Gastrocnemius medialis (tissue), 4 donors: ENCODE measurements at regions not wholly inside any gene's neighbourhood (a gene's known extent, or its start where the extent isn't known, plus 50 kb on each side); places are given as distances from the start of the nearest gene placed in this dataset.

Experiments
- ATAC-seq, 2 donors: fragments of 150-250 bp; one replicate each; pipeline ENCODE4 v1.9.1; 2016
- DNase-seq, 2 donors: peaks; one replicate each; pipeline ENCODE4 v3.0.0-alpha.2; 2019
- H3K27ac ChIP-seq, 4 donors: fragments of 200-600 bp; sonication (generic); 1 replicate in 1 of 4; 2 replicates in 3 of 4; pipeline ENCODE4 v1.5.1; 2016 to 2018; ENCODE audit warnings: mild to moderate bottlenecking in 2 of 4, moderate library complexity in 1 of 4
- H3K27me3 ChIP-seq, 3 donors: fragments of 200-600 bp; sonication (generic) in 2 of 3; 1 replicate in 1 of 3; 2 replicates in 2 of 3; pipeline versions ENCODE4 v1.5.1 to v1.6.0; 2016 to 2019; ENCODE audit warnings: mild to moderate bottlenecking in 1 of 3, moderate library complexity in 1 of 3
- H3K36me3 ChIP-seq, 2 donors: fragments of 200-600 bp; sonication (generic) in 1 of 2; one replicate each; pipeline ENCODE4 v1.5.1; 2017 to 2018
- H3K4me1 ChIP-seq, 2 donors: fragments of 200-600 bp; sonication (generic) in 1 of 2; one replicate each; pipeline ENCODE4 v1.5.1; 2016 to 2017; ENCODE audit warnings: mild to moderate bottlenecking in 2 of 2
- H3K4me3 ChIP-seq, 4 donors: fragments of 200-600 bp; sonication (generic) in 3 of 4; 1 replicate in 1 of 4; 2 replicates in 3 of 4; pipeline ENCODE4 v1.5.1; 2016 to 2019; ENCODE audit warnings: mild to moderate bottlenecking in 2 of 4
- H3K9me3 ChIP-seq, 3 donors: fragments of 200-600 bp; sonication (generic) in 2 of 3; 1 replicate in 1 of 3; 2 replicates in 2 of 3; pipeline ENCODE4 v1.5.1; 2016 to 2019
- POLR2A ChIP-seq, 2 donors: fragments of 450-650 bp; IDR thresholded peaks; one replicate each; pipeline ENCODE4 v1.6.1; 2017; ENCODE audit warnings: antibody characterized with exemption in 2 of 2, mild to moderate bottlenecking in 2 of 2, moderate library complexity in 2 of 2
- in situ Hi-C, 4 donors: fragments of 200-750 bp; cut with MboI; loops; one replicate each; pipeline versions ENCODE4 v1.15.0 to v1.8.0; 2017; ENCODE audit warnings: low sequenced_read_pairs in 4 of 4
- intact Hi-C: fragments of 100-400 bp; cut with DNase I; formaldehyde crosslinking; loops from one replicate; pipeline ENCODE4 v1.15.1; 2023; ENCODE audit warnings: low total_unique reads
- TF ChIP-seq, protein P1 (sequence below), 5 experiments: fragments of 450-650 bp in 3 of 5; fragments of 200-600 bp in 2 of 5; sonication (generic) in 2 of 5; IDR thresholded peaks in 4 of 5; conservative IDR thresholded peaks in 1 of 5; 1 replicate in 4 of 5; 2 replicates in 1 of 5; pipeline ENCODE4 v1.5.1; 2016 to 2019; ENCODE audit warnings: antibody characterized with exemption in 5 of 5, mild to moderate bottlenecking in 3 of 5, moderate library complexity in 3 of 5

DNA sequence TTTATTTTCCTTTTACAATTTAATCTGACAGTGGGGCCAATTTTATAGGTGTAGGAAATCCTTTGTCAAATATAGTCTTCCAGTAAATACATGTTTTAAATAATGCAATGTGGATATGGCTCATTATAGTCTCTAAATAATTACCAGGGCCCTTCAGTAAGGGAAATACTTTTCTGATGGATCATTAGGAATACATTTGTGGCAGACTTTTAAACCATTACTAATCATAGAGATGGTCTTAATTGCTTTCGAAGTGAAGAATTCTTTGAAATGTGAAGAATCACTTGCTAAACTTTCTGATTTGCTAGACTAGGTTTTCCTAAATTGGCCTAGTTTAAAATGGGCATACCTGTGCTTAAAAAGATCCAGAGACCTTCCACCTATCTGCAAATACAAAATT, 105.6 kb upstream of the ELL2 start:
- DNase-seq, result no peak
- no peaks in the 10 kb centered on the region for H3K9me3 ChIP-seq
- in situ Hi-C loops, result no loop called here
- no peak overlapping the region for H3K4me3 ChIP-seq
- no peak for ATAC-seq
- no peak for TF ChIP-seq POLR2A (IDR thresholded peaks at IDR 0.05)
- TF ChIP-seq, protein P1, sequence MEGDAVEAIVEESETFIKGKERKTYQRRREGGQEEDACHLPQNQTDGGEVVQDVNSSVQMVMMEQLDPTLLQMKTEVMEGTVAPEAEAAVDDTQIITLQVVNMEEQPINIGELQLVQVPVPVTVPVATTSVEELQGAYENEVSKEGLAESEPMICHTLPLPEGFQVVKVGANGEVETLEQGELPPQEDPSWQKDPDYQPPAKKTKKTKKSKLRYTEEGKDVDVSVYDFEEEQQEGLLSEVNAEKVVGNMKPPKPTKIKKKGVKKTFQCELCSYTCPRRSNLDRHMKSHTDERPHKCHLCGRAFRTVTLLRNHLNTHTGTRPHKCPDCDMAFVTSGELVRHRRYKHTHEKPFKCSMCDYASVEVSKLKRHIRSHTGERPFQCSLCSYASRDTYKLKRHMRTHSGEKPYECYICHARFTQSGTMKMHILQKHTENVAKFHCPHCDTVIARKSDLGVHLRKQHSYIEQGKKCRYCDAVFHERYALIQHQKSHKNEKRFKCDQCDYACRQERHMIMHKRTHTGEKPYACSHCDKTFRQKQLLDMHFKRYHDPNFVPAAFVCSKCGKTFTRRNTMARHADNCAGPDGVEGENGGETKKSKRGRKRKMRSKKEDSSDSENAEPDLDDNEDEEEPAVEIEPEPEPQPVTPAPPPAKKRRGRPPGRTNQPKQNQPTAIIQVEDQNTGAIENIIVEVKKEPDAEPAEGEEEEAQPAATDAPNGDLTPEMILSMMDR (IDR thresholded peaks at IDR 0.05 in 4 of 5, conservative IDR thresholded peaks at IDR 0.05 in 1 of 5), result no peak
- H3K27ac ChIP-seq, result no peak overlapping the region
- intact Hi-C loops, result no loop called here
- H3K36me3 ChIP-seq, result no peaks in the 10 kb centered on the region
- H3K27me3 ChIP-seq, result no peaks in the 10 kb centered on the region
- H3K4me1 ChIP-seq, result no peaks in the 10 kb centered on the region

DNA sequence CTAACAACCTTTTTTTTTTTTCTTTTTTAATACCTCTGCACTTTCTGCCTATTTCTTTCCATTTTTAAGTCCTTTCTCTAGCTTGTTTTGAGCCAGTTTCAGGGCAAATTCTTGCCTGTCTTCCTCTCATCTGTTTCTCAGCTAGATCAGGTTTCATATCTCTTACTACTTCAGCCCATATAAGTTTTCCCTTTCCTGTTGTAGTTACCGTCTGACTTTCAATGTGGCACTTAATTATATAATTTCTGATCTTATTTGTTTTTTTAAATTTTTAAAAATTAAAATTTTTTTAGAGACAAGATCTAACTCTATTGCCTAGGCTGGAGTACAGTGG, 104.7 kb upstream of the ELL2 start:
- no peak for DNase-seq
- intact Hi-C loops, result no loop called here
- no peaks in the 10 kb centered on the region for H3K9me3 ChIP-seq
- H3K4me1 ChIP-seq, result no peaks in the 10 kb centered on the region
- no peak for ATAC-seq
- no peaks in the 10 kb centered on the region for H3K36me3 ChIP-seq
- in situ Hi-C loops, result no loop called here
- no peak overlapping the region for H3K4me3 ChIP-seq
- TF ChIP-seq, protein P1 (IDR thresholded peaks at IDR 0.05 in 4 of 5, conservative IDR thresholded peaks at IDR 0.05 in 1 of 5), result no peak
- no peak for TF ChIP-seq POLR2A (IDR thresholded peaks at IDR 0.05)
- no peaks in the 10 kb centered on the region for H3K27me3 ChIP-seq
- no peak overlapping the region for H3K27ac ChIP-seq

DNA sequence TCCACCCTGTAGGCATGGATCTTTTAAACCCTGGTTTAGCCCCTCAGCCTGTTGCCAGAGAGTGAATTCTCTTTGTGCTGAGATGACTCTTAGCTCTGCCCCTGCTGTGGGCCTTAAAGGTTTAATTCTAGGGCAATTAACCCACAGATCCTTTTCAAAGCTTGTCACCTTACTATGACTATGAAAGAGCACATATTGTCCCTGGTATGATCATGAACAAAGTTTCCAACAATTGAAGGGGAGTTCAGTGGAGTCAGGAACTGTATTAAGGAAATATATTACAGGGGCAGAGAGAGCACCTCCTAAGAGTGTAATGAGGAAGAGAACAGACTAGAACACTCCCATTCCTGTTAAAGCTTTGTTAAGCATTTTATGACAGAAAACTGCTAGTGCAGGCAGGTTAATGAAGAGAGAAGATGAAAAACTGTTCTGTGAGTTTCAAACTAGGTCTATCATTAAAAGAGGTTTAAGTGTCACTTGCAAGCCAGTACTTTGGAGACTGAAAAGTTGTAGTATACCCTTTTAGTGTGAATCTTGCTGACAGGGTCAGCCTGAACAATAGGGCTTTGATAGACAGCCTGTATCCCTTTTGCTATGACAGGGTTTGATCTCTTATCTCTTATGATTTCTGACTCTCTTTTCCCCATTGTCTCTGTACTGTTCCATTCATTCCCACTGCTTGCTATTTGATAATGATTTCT, 104.2 kb upstream of the ELL2 start:
- H3K27me3 ChIP-seq, result no peaks in the 10 kb centered on the region
- no peak overlapping the region for H3K4me3 ChIP-seq
- no peak overlapping the region for H3K27ac ChIP-seq
- intact Hi-C loops, result no loop called here
- ATAC-seq (no peak), DNase-seq (no peak)
- TF ChIP-seq, protein P1 (IDR thresholded peaks at IDR 0.05 in 4 of 5, conservative IDR thresholded peaks at IDR 0.05 in 1 of 5), result no peak
- TF ChIP-seq POLR2A (IDR thresholded peaks at IDR 0.05), result no peak
- no peaks in the 10 kb centered on the region for H3K4me1 ChIP-seq
- no peaks in the 10 kb centered on the region for H3K9me3 ChIP-seq
- in situ Hi-C loops, result no loop called here
- H3K36me3 ChIP-seq, result no peaks in the 10 kb centered on the region

DNA sequence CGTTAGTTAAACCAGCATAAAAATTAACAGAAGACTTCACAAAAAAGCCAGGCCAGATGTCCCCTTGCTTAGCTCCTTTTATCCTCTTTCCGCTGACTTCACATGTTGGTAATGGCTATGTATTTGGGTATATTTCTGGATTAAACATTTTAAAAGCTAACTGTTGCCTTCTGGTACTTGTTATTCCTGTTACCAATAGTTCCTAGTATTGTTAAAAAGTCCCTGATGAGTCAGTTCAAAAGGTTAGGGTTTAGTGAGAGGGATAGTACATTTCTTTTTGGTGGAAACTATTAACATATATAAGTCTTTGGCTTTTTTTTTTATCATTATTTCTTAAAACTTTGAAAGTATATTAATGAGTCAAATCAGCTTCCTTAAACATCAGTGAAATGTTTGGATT, 103.2 kb upstream of the ELL2 start:
- no peak for ATAC-seq
- H3K27ac ChIP-seq, result no peak overlapping the region
- H3K9me3 ChIP-seq, result no peaks in the 10 kb centered on the region
- TF ChIP-seq, protein P1 (IDR thresholded peaks at IDR 0.05 in 4 of 5, conservative IDR thresholded peaks at IDR 0.05 in 1 of 5), result no peak
- no peaks in the 10 kb centered on the region for H3K36me3 ChIP-seq
- no peak overlapping the region for H3K4me3 ChIP-seq
- no peaks in the 10 kb centered on the region for H3K4me1 ChIP-seq
- H3K27me3 ChIP-seq, result no peaks in the 10 kb centered on the region
- in situ Hi-C loops (no loop called here), intact Hi-C loops (no loop called here)
- no peak for DNase-seq

DNA sequence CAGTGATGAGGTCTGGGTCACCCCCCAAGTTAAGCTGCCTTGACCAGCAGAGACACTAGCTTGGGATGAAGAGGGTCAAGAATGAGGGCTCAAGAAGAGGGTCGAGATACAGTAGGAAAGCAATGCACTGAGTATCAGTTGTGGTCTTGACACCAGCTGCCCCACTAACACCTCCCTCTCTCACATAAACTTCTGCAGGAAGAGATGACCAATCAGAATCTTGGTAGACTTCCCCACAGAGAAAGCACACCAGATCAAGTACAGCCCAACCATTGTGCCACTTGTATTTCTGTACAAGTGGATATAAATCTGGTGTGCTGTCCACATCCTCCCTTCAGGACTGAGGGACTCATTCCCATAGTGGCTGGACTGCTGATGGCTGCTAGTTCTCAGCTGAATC, 101.2 kb upstream of the ELL2 start:
- Histone ChIP-seq H3K4me3 (no peak overlapping the region), H3K27ac (no peak overlapping the region), H3K4me1 (no peaks in the 10 kb centered on the region), H3K36me3 (no peaks in the 10 kb centered on the region), H3K9me3 (no peaks in the 10 kb centered on the region), H3K27me3 (no peaks in the 10 kb centered on the region)
- intact Hi-C loops (no loop called here), in situ Hi-C loops (no loop called here)
- DNase-seq, result no peak
- ATAC-seq, result no peak
- TF ChIP-seq, protein P1 (IDR thresholded peaks at IDR 0.05 in 4 of 5, conservative IDR thresholded peaks at IDR 0.05 in 1 of 5), result no peak
- TF ChIP-seq POLR2A (IDR thresholded peaks at IDR 0.05), result no peak
